Endodermal cell (in vitro differentiated cells): ENCODE measurements at regions not wholly inside any gene's neighbourhood (a gene's known extent, or its start where the extent isn't known, plus 50 kb on each side); places are given as distances from the start of the nearest gene placed in this dataset.

ENCODE experiments used
- DNase-seq: peaks from one replicate; pipeline ENCODE4 v3.0.0-alpha.2; 2017
- H3K27ac ChIP-seq: 2 replicates; pipeline ENCODE4 v1.5.1; 2013; ENCODE audit warnings: mild to moderate bottlenecking, low read depth, low read length, moderate library complexity
- H3K27me3 ChIP-seq: 2 replicates; pipeline ENCODE4 v1.6.1; 2013; ENCODE audit warnings: mild to moderate bottlenecking, low read length, moderate library complexity; ENCODE audit not compliant: insufficient read depth, control insufficient read depth, poor library complexity, severe bottlenecking
- H3K36me3 ChIP-seq: 2 replicates; pipeline ENCODE4 v1.7.0; 2013; ENCODE audit warnings: mild to moderate bottlenecking, low read length, moderate library complexity; ENCODE audit not compliant: control insufficient read depth, insufficient read depth
- H3K4me1 ChIP-seq: one replicate; pipeline ENCODE4 v1.7.0; 2013; ENCODE audit warnings: low read length; ENCODE audit not compliant: control insufficient read depth, insufficient read depth
- H3K4me3 ChIP-seq: 2 replicates; pipeline ENCODE4 v1.5.1; 2013; ENCODE audit warnings: mild to moderate bottlenecking, low read length, moderate library complexity
- H3K9ac ChIP-seq: 2 replicates; pipeline ENCODE4 v1.6.1; 2013; ENCODE audit warnings: mild to moderate bottlenecking, low read length, moderate library complexity; ENCODE audit not compliant: poor library complexity, severe bottlenecking; ENCODE audit errors: extremely low read depth
- H3K9me3 ChIP-seq: 2 replicates; pipeline ENCODE4 v1.6.1; 2013; ENCODE audit warnings: mild to moderate bottlenecking, low read length, moderate library complexity; ENCODE audit not compliant: control insufficient read depth
- H3K27ac Mint-ChIP-seq: 2 replicates; pipeline ENCODE4 v1.8.0; 2020; ENCODE audit warnings: mixed read lengths
- H3K27me3 Mint-ChIP-seq: 2 replicates; pipeline ENCODE4 v1.8.0; 2021; ENCODE audit warnings: mild to moderate bottlenecking, mixed read lengths; ENCODE audit not compliant: insufficient read depth
- H3K36me3 Mint-ChIP-seq: 2 replicates; pipeline ENCODE4 v1.8.0; 2020; ENCODE audit warnings: low read depth, mixed read lengths
- H3K4me1 Mint-ChIP-seq: 2 replicates; pipeline ENCODE4 v1.8.0; 2020; ENCODE audit warnings: mixed read lengths
- H3K4me3 Mint-ChIP-seq: 2 replicates; pipeline ENCODE4 v1.8.0; 2020; ENCODE audit warnings: mild to moderate bottlenecking, moderate library complexity, mixed read lengths
- H3K9me3 Mint-ChIP-seq: 2 replicates; pipeline ENCODE4 v1.8.0; 2020; ENCODE audit warnings: mild to moderate bottlenecking, mixed read lengths
- CTCF ChIP-seq: fragments of 200-600 bp; sonication (generic); conservative IDR thresholded peaks from 2 replicates; pipeline ENCODE4 v1.5.0; 2021; ENCODE audit warnings: antibody characterized with exemption, mild to moderate bottlenecking
- WGBS, 2 experiments: methylation state at CpG; one replicate each; pipeline versions ENCODE4 v1.1.5 to v1.1.7; 2013; ENCODE audit warnings: missing lambda C conversion rate in 2 of 2, mixed read lengths in 1 of 2; ENCODE audit not compliant: insufficient coverage in 1 of 2, insufficient read length in 1 of 2; 5-methylcytosine and 5-hydroxymethylcytosine counted together

- Histone ChIP-seq H3K9ac (no peak overlapping the region), H3K4me1 (no peaks in the 10 kb centered on the region), H3K27ac (no peak overlapping the region), H3K4me3 (no peak overlapping the region), H3K27me3 (no peaks in the 10 kb centered on the region), H3K9me3 (peaks cover 20% of the 10 kb centered on the region), H3K36me3 (no peaks in the 10 kb centered on the region)
- H3K27ac Mint-ChIP-seq, result no peak overlapping the region
- no peak for TF ChIP-seq CTCF
- H3K36me3 Mint-ChIP-seq, result no peaks in the 10 kb centered on the region
- no peak for DNase-seq
- H3K4me1 Mint-ChIP-seq, result no peaks in the 10 kb centered on the region
- H3K4me3 Mint-ChIP-seq, result no peak overlapping the region
- 73% methylated on average over 3 of the region's 3 CpGs; no CpG with 5 or more reads in 1 of the 2 experiments for WGBS, 2 experiments
- H3K9me3 Mint-ChIP-seq, result peaks cover 38% of the 10 kb centered on the region
- no peaks in the 10 kb centered on the region for H3K27me3 Mint-ChIP-seq
These were observed 159.4 kb downstream of the COPS8 start for GRCh38 chr2:237244976-237245646.

GRCh38 chr2:237250599-237250998 lies 163.4 kb downstream of the COL6A3 start:
- no peak overlapping the region for H3K27ac ChIP-seq
- no peak overlapping the region for H3K4me3 Mint-ChIP-seq
- H3K27me3 Mint-ChIP-seq, result no peaks in the 10 kb centered on the region
- DNase-seq, result no peak
- H3K9me3 ChIP-seq, result no peaks in the 10 kb centered on the region
- H3K36me3 Mint-ChIP-seq, result no peaks in the 10 kb centered on the region
- no peak overlapping the region for H3K9ac ChIP-seq
- H3K27me3 ChIP-seq, result no peaks in the 10 kb centered on the region
- no peak for TF ChIP-seq CTCF
- no peaks in the 10 kb centered on the region for H3K4me1 Mint-ChIP-seq
- peaks cover 8% of the 10 kb centered on the region for H3K9me3 Mint-ChIP-seq
- no peaks in the 10 kb centered on the region for H3K36me3 ChIP-seq
- no peak overlapping the region for H3K27ac Mint-ChIP-seq
- 70 to 90% methylated on average over 1 to 3 of the region's 3 CpGs for WGBS, 2 experiments
- H3K4me1 ChIP-seq, result no peaks in the 10 kb centered on the region
- no peak overlapping the region for H3K4me3 ChIP-seq

- H3K9ac ChIP-seq, result no peak overlapping the region
- H3K4me1 Mint-ChIP-seq, result no peaks in the 10 kb centered on the region
- DNase-seq, result no peak
- no peaks in the 10 kb centered on the region for H3K36me3 ChIP-seq
- no peak overlapping the region for H3K27ac ChIP-seq
- no peak overlapping the region for H3K4me3 ChIP-seq
- no peak overlapping the region for H3K27ac Mint-ChIP-seq
- no peaks in the 10 kb centered on the region for H3K27me3 Mint-ChIP-seq
- H3K4me3 Mint-ChIP-seq, result no peak overlapping the region
- WGBS, 2 experiments, result 92 to 100% methylated on average over 1 to 2 of the region's 2 CpGs
- H3K36me3 Mint-ChIP-seq, result no peaks in the 10 kb centered on the region
- TF ChIP-seq CTCF, result no peak
- no peaks in the 10 kb centered on the region for H3K27me3 ChIP-seq
- no peaks in the 10 kb centered on the region for H3K4me1 ChIP-seq
- H3K9me3 Mint-ChIP-seq, result peaks cover 8% of the 10 kb centered on the region
- no peaks in the 10 kb centered on the region for H3K9me3 ChIP-seq
These were observed 162.0 kb downstream of the COL6A3 start for GRCh38 chr2:237251986-237252385.
